GM13976 (cell line): ENCODE measurements at regions not wholly inside any gene's neighbourhood (a gene's known extent, or its start where the extent isn't known, plus 50 kb on each side); places are given as distances from the start of the nearest gene placed in this dataset.

Source experiments
- DNase-seq: peaks from one replicate; pipeline ENCODE4 v3.0.0; 2012; ENCODE audit warnings: low spot score
- CTCF ChIP-seq: IDR thresholded peaks from 2 replicates; pipeline ENCODE4 v1.5.1; 2012; ENCODE audit warnings: borderline replicate concordance, mild to moderate bottlenecking; ENCODE audit not compliant: insufficient read depth; ENCODE audit errors: extremely low read depth, missing control alignments, control extremely low read depth
- in situ Hi-C: fragments of 300-500 bp; cut with MboI; formaldehyde crosslinking; loops from one replicate; pipeline ENCODE4 v1.12.0; 2022; ENCODE audit warnings: low sequenced_read_pairs, mixed read lengths, inconsistent platforms; ENCODE audit not compliant: unreplicated experiment

- DNase-seq: no peak
- in situ Hi-C loops: no loop called here
- TF ChIP-seq CTCF: no peak
Measured at GRCh38 chr13:70357031-70357430, 248.8 kb upstream of the KLHL1 start.

- no peak for DNase-seq
- no peak for TF ChIP-seq CTCF
- in situ Hi-C loops: no loop called here
Measured at GRCh38 chr13:70353096-70353495, 244.8 kb upstream of the KLHL1 start.

- no peak for TF ChIP-seq CTCF
- in situ Hi-C loops: no loop called here
Measured at GRCh38 chr13:70347947-70348620, 239.8 kb upstream of the KLHL1 start.

GRCh38 chr13:70339738-70340137 is 231.5 kb upstream of the KLHL1 start:
- TF ChIP-seq CTCF: no peak
- DNase-seq: no peak
- in situ Hi-C loops: no loop called here

More at GRCh38 chr13:70347947-70348620, 239.8 kb upstream of the KLHL1 start:
- DNase-seq: no peak

- in situ Hi-C loops: no loop called here
- no peak for DNase-seq
- TF ChIP-seq CTCF: no peak
Measured at GRCh38 chr13:70338609-70339008, 230.4 kb upstream of the KLHL1 start.

GRCh38 chr13:70336866-70337265 is 228.6 kb upstream of the KLHL1 start:
- no peak for DNase-seq
- TF ChIP-seq CTCF: no peak
- in situ Hi-C loops: no loop called here
